GM23338 (cell line): ENCODE measurements at regions not wholly inside any gene's neighbourhood (a gene's known extent, or its start where the extent isn't known, plus 50 kb on each side); places are given as distances from the start of the nearest gene placed in this dataset.

ENCODE experiments used
- CREB1 ChIP-seq: fragments of 250-450 bp; sonication (Bioruptor Pico); IDR thresholded peaks from 2 replicates; pipeline ENCODE4 v1.5.0; 2020; ENCODE audit warnings: low read depth, mild to moderate bottlenecking, moderate library complexity
- EZH2 ChIP-seq: fragments of 200-600 bp; sonication (generic); IDR thresholded peaks from one replicate; pipeline ENCODE4 v1.8.0; 2017; ENCODE audit warnings: antibody characterized with exemption, mild to moderate bottlenecking, low read depth; ENCODE audit not compliant: unreplicated experiment
- EZH2phosphoT487 ChIP-seq: fragments of 200-600 bp; sonication (generic); IDR thresholded peaks from one replicate; pipeline ENCODE4 v1.8.1; 2018; ENCODE audit warnings: antibody characterized with exemption; ENCODE audit not compliant: unreplicated experiment
- JUNB ChIP-seq: IDR thresholded peaks from one replicate; pipeline ENCODE4 v1.6.1; 2016; ENCODE audit warnings: antibody characterized with exemption; ENCODE audit not compliant: unreplicated experiment
- POLR2AphosphoS5 ChIP-seq: IDR thresholded peaks from 2 replicates; pipeline ENCODE4 v1.6.1; 2016; ENCODE audit warnings: antibody characterized with exemption, low read depth
- STAT1 ChIP-seq: IDR thresholded peaks from one replicate; pipeline ENCODE4 v1.6.1; 2016; ENCODE audit warnings: antibody characterized with exemption; ENCODE audit not compliant: unreplicated experiment
- ZNF331 ChIP-seq: fragments of 250-450 bp; sonication (Bioruptor Pico); IDR thresholded peaks from 2 replicates; pipeline ENCODE4 v1.5.0; 2020; ENCODE audit warnings: low read depth, mild to moderate bottlenecking, moderate library complexity
- TF ChIP-seq, protein P1 (sequence below): IDR thresholded peaks from one replicate; pipeline ENCODE4 v1.6.1; 2018; ENCODE audit warnings: antibody characterized with exemption; ENCODE audit not compliant: unreplicated experiment
- TF ChIP-seq, protein P2 (sequence below), 2 experiments: fragments of 200-600 bp in 1 of 2; sonication (generic) in 1 of 2; conservative IDR thresholded peaks; 2 replicates each; pipeline versions ENCODE4 v1.5.1 to v1.6.1; 2016 to 2017; ENCODE audit warnings: antibody characterized with exemption in 2 of 2, low read depth in 2 of 2, mild to moderate bottlenecking in 2 of 2, moderate library complexity in 1 of 2
- TF ChIP-seq, protein P3 (sequence below): IDR thresholded peaks from 2 replicates; pipeline ENCODE4 v1.6.1; 2016; ENCODE audit warnings: antibody characterized with exemption

DNA sequence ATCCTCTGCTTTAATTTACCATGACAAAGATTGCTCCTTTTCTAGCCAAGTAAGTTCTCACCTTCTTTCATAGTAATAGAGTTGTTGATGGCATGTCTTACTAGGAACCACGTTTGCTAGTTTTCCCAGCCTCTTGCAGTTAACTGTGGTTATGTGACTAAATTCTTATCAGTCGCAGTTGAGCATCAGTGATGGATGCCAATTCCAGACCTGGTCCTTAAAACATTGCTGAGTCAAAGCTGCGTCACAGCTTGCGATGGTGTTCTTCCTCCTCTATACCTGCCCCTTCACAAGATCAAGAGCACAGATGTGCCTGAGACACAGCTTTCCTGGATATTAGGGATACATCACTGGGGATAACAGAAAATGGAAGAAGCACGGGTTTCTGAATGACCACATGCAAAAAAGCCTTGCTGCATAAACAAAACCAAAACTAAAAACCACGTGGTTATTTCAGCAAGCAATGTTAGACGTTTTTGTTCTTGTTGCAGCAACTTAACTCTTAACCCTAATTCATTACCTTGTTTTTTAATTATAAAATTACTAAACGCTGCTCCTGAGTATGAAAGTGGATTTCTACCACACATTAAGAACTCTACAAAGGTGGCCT lies 97.6 kb upstream of the DACH1 start:
- TF ChIP-seq, protein P1, sequence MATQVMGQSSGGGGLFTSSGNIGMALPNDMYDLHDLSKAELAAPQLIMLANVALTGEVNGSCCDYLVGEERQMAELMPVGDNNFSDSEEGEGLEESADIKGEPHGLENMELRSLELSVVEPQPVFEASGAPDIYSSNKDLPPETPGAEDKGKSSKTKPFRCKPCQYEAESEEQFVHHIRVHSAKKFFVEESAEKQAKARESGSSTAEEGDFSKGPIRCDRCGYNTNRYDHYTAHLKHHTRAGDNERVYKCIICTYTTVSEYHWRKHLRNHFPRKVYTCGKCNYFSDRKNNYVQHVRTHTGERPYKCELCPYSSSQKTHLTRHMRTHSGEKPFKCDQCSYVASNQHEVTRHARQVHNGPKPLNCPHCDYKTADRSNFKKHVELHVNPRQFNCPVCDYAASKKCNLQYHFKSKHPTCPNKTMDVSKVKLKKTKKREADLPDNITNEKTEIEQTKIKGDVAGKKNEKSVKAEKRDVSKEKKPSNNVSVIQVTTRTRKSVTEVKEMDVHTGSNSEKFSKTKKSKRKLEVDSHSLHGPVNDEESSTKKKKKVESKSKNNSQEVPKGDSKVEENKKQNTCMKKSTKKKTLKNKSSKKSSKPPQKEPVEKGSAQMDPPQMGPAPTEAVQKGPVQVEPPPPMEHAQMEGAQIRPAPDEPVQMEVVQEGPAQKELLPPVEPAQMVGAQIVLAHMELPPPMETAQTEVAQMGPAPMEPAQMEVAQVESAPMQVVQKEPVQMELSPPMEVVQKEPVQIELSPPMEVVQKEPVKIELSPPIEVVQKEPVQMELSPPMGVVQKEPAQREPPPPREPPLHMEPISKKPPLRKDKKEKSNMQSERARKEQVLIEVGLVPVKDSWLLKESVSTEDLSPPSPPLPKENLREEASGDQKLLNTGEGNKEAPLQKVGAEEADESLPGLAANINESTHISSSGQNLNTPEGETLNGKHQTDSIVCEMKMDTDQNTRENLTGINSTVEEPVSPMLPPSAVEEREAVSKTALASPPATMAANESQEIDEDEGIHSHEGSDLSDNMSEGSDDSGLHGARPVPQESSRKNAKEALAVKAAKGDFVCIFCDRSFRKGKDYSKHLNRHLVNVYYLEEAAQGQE: no peak
- TF ChIP-seq, protein P2, sequence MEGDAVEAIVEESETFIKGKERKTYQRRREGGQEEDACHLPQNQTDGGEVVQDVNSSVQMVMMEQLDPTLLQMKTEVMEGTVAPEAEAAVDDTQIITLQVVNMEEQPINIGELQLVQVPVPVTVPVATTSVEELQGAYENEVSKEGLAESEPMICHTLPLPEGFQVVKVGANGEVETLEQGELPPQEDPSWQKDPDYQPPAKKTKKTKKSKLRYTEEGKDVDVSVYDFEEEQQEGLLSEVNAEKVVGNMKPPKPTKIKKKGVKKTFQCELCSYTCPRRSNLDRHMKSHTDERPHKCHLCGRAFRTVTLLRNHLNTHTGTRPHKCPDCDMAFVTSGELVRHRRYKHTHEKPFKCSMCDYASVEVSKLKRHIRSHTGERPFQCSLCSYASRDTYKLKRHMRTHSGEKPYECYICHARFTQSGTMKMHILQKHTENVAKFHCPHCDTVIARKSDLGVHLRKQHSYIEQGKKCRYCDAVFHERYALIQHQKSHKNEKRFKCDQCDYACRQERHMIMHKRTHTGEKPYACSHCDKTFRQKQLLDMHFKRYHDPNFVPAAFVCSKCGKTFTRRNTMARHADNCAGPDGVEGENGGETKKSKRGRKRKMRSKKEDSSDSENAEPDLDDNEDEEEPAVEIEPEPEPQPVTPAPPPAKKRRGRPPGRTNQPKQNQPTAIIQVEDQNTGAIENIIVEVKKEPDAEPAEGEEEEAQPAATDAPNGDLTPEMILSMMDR (conservative IDR thresholded peaks at IDR 0.05; ENCODE audit: low read depth in 2 of 2): no peak
- TF ChIP-seq EZH2 (no peak), POLR2AphosphoS5 (no peak), CREB1 (CRISPR knock-in tag) (no peak), ZNF331 (CRISPR knock-in tag) (no peak), STAT1 (no peak), EZH2phosphoT487 (no peak), JUNB (no peak)
- TF ChIP-seq, protein P3, sequence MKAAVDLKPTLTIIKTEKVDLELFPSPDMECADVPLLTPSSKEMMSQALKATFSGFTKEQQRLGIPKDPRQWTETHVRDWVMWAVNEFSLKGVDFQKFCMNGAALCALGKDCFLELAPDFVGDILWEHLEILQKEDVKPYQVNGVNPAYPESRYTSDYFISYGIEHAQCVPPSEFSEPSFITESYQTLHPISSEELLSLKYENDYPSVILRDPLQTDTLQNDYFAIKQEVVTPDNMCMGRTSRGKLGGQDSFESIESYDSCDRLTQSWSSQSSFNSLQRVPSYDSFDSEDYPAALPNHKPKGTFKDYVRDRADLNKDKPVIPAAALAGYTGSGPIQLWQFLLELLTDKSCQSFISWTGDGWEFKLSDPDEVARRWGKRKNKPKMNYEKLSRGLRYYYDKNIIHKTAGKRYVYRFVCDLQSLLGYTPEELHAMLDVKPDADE: no peak
